ENCODE measurements at regions not wholly inside any gene's neighbourhood (a gene's known extent, or its start where the extent isn't known, plus 50 kb on each side); places are given as distances from the start of the nearest gene placed in this dataset.

GRCh38 chr14:98888927-98889835 is 382.8 kb downstream of the BCL11B start:
- Histone ChIP-seq H2AFZ (no peak overlapping the region), H3K36me3 (replicated peaks; ENCODE audit: insufficient read depth, low read depth) (no peaks in the 10 kb centered on the region), H4K20me1 (ENCODE audit: insufficient read depth, poor library complexity, severe bottlenecking) (no peaks in the 10 kb centered on the region), H3K9me3 (ENCODE audit: low read depth) (no peaks in the 10 kb centered on the region), H3K79me2 (no peaks in the 10 kb centered on the region), H3K4me2 (no peak overlapping the region), H3K27me3 (no peaks in the 10 kb centered on the region), H3K4me3 (no peak overlapping the region), H3K27ac (no peak overlapping the region), H3K9me2 (replicated peaks; ENCODE audit: insufficient read depth) (no peaks in the 10 kb centered on the region), H3K4me1 (ENCODE audit: insufficient read depth) (no peaks in the 10 kb centered on the region)
- no peak for DNase-seq (ENCODE audit: low spot score)
- WGBS (ENCODE audit: low lambda C conversion rate, missing lambda C conversion rate), result 97% methylated on average over 11 of the region's 11 CpGs
- no peak for TF ChIP-seq EZH2 (IDR thresholded peaks at IDR 0.05; ENCODE audit: borderline replicate concordance)
- no peak for TF ChIP-seq EZH2phosphoT487 (IDR thresholded peaks at IDR 0.05; ENCODE audit: low read depth, severe bottlenecking, unreplicated experiment)
- no peak for TF ChIP-seq CTCF (IDR thresholded peaks at IDR 0.05; ENCODE audit: poor library complexity)

GRCh38 chr14:98889836-98890185 is 382.2 kb downstream of the BCL11B start:
- WGBS (ENCODE audit: low lambda C conversion rate, missing lambda C conversion rate), result 95% methylated on average over 8 of the region's 8 CpGs
- no peaks in the 10 kb centered on the region for H4K20me1 ChIP-seq (ENCODE audit: insufficient read depth, poor library complexity, severe bottlenecking)
- H3K4me2 ChIP-seq, result no peak overlapping the region
- H3K27ac ChIP-seq, result no peak overlapping the region
- H3K27me3 ChIP-seq, result no peaks in the 10 kb centered on the region
- no peaks in the 10 kb centered on the region for H3K79me2 ChIP-seq
- H3K9me3 ChIP-seq (ENCODE audit: low read depth), result no peaks in the 10 kb centered on the region
- no peaks in the 10 kb centered on the region for H3K9me2 ChIP-seq (replicated peaks; ENCODE audit: insufficient read depth)
- no peaks in the 10 kb centered on the region for H3K36me3 ChIP-seq (replicated peaks; ENCODE audit: insufficient read depth, low read depth)
- no peaks in the 10 kb centered on the region for H3K4me1 ChIP-seq (ENCODE audit: insufficient read depth)
- no peak for DNase-seq (ENCODE audit: low spot score)
- H2AFZ ChIP-seq, result no peak overlapping the region
- no peak for TF ChIP-seq CTCF (IDR thresholded peaks at IDR 0.05; ENCODE audit: poor library complexity)
- TF ChIP-seq EZH2 (IDR thresholded peaks at IDR 0.05; ENCODE audit: borderline replicate concordance), result no peak
- no peak for TF ChIP-seq EZH2phosphoT487 (IDR thresholded peaks at IDR 0.05; ENCODE audit: low read depth, severe bottlenecking, unreplicated experiment)
- H3K4me3 ChIP-seq, result no peak overlapping the region

GRCh38 chr14:98890556-98891340 is 381.2 kb downstream of the BCL11B start:
- Histone ChIP-seq H3K36me3 (replicated peaks; ENCODE audit: insufficient read depth, low read depth) (no peaks in the 10 kb centered on the region), H3K79me2 (no peaks in the 10 kb centered on the region), H3K9me3 (ENCODE audit: low read depth) (no peaks in the 10 kb centered on the region), H3K4me1 (ENCODE audit: insufficient read depth) (no peaks in the 10 kb centered on the region), H2AFZ (no peak overlapping the region), H4K20me1 (ENCODE audit: insufficient read depth, poor library complexity, severe bottlenecking) (no peaks in the 10 kb centered on the region), H3K9me2 (replicated peaks; ENCODE audit: insufficient read depth) (no peaks in the 10 kb centered on the region), H3K4me3 (no peak overlapping the region), H3K27me3 (no peaks in the 10 kb centered on the region), H3K27ac (peak overlapping the region; percentile 18), H3K4me2 (peak overlapping the region; percentile 33)
- no peak for TF ChIP-seq CTCF (IDR thresholded peaks at IDR 0.05; ENCODE audit: poor library complexity)
- no peak for TF ChIP-seq EZH2 (IDR thresholded peaks at IDR 0.05; ENCODE audit: borderline replicate concordance)
- no peak for TF ChIP-seq EZH2phosphoT487 (IDR thresholded peaks at IDR 0.05; ENCODE audit: low read depth, severe bottlenecking, unreplicated experiment)
- DNase-seq (ENCODE audit: low spot score), result peak; percentile 70
- WGBS (ENCODE audit: low lambda C conversion rate, missing lambda C conversion rate), result 38% methylated on average over 13 of the region's 13 CpGs
